Activated T-helper 2 cell treated with anti-CD3 and anti-CD28 coated beads, Interferon-gamma antibody, Interleukin-2, Interleukin-4, amounts not matched to agents 10 μg/mL and 5 μg/mL and 100 μg/mL, durations not matched to agents 14 hours and 24 hours and 36 hours (primary cell): ENCODE measurements at regions not wholly inside any gene's neighbourhood (a gene's known extent, or its start where the extent isn't known, plus 50 kb on each side); places are given as distances from the start of the nearest gene placed in this dataset.

Experiments used
- DNase-seq: peaks from one replicate; pipeline ENCODE4 v3.0.0; 2021; ENCODE audit warnings: low spot score
- H3K27ac Mint-ChIP-seq: one replicate; pipeline ENCODE4 v1.8.0; 2021; ENCODE audit warnings: mixed read lengths
- H3K27me3 Mint-ChIP-seq: one replicate; pipeline ENCODE4 v1.8.0; 2021; ENCODE audit warnings: low read depth, mixed read lengths
- H3K36me3 Mint-ChIP-seq: one replicate; pipeline ENCODE4 v1.8.0; 2021; ENCODE audit warnings: low read depth, mixed read lengths
- H3K4me1 Mint-ChIP-seq: one replicate; pipeline ENCODE4 v1.8.0; 2021; ENCODE audit warnings: low read depth, mixed read lengths
- H3K4me3 Mint-ChIP-seq: one replicate; pipeline ENCODE4 v1.8.0; 2021; ENCODE audit warnings: low read depth, mild to moderate bottlenecking, moderate library complexity, mixed read lengths
- H3K9me3 Mint-ChIP-seq: one replicate; pipeline ENCODE4 v1.8.0; 2021; ENCODE audit warnings: mixed read lengths
- intact Hi-C: fragments of 100-400 bp; cut with micrococcal nuclease; formaldehyde crosslinking; loops from one replicate; pipeline ENCODE4 v1.15.1; 2023

GRCh38 chr12:4116251-4117111, 157.1 kb upstream of the CCND2 start:
- peak overlapping the region; percentile 28 for H3K27ac Mint-ChIP-seq
- H3K9me3 Mint-ChIP-seq: no peaks in the 10 kb centered on the region
- peaks cover 77% of the 10 kb centered on the region for H3K4me1 Mint-ChIP-seq
- no peaks in the 10 kb centered on the region for H3K27me3 Mint-ChIP-seq
- no peak overlapping the region for H3K4me3 Mint-ChIP-seq
- no peak for DNase-seq
- intact Hi-C loops: no loop called here
- H3K36me3 Mint-ChIP-seq: no peaks in the 10 kb centered on the region

- intact Hi-C loops: no loop called here
- peaks cover 78% of the 10 kb centered on the region for H3K4me1 Mint-ChIP-seq
- no peak for DNase-seq
- no peaks in the 10 kb centered on the region for H3K9me3 Mint-ChIP-seq
- peak overlapping the region; percentile 21 for H3K27ac Mint-ChIP-seq
- H3K36me3 Mint-ChIP-seq: no peaks in the 10 kb centered on the region
- no peaks in the 10 kb centered on the region for H3K27me3 Mint-ChIP-seq
- no peak overlapping the region for H3K4me3 Mint-ChIP-seq
Observed at GRCh38 chr12:4115570-4115969, 158.0 kb upstream of the CCND2 start.

- no peak overlapping the region for H3K4me3 Mint-ChIP-seq
- H3K27ac Mint-ChIP-seq: no peak overlapping the region
- no peaks in the 10 kb centered on the region for H3K27me3 Mint-ChIP-seq
- no peaks in the 10 kb centered on the region for H3K9me3 Mint-ChIP-seq
- intact Hi-C loops: no loop called here
- peaks cover 77% of the 10 kb centered on the region for H3K4me1 Mint-ChIP-seq
- DNase-seq: no peak
- H3K36me3 Mint-ChIP-seq: no peaks in the 10 kb centered on the region
Observed at GRCh38 chr12:4114986-4115385, 158.6 kb upstream of the CCND2 start.

DNA sequence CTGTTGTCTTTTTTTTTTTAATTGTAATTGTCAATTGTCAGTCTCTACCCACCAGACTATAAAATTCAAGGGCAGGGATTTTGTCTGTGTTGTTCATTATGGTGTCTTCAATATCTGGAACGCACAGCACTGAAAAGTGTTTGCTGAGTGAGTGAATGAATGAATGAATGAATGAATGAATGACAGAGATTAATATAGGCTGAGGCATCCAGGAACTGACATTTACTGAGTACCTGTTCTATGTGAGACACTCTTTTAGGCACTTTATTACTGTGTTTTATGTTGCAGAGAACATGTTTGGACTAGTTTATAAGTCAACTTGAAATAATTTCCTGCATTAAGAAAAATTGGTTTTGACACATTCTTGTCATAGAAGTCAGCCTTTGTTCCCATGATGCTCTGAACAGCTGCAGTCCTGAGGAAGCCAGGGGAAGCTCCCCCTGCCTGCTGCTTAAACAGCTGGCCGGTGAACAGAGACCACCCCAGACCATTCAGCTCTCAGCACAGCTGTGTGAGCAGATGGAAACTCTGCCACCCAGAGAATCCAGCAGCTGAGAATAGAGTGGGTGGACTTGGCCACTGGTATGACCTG, 160.7 kb upstream of the CCND2 start:
- Mint-ChIP-seq H3K36me3 (no peaks in the 10 kb centered on the region), H3K4me3 (no peak overlapping the region), H3K9me3 (no peaks in the 10 kb centered on the region), H3K4me1 (peaks cover 72% of the 10 kb centered on the region), H3K27ac (peak overlapping the region; percentile 18), H3K27me3 (no peaks in the 10 kb centered on the region)
- no peak for DNase-seq
- intact Hi-C loops: no loop called here

GRCh38 chr12:4112290-4112689, 161.3 kb upstream of the CCND2 start:
- Mint-ChIP-seq H3K27me3 (no peaks in the 10 kb centered on the region), H3K4me1 (peaks cover 70% of the 10 kb centered on the region), H3K4me3 (no peak overlapping the region), H3K27ac (peak overlapping the region; percentile 18), H3K36me3 (no peaks in the 10 kb centered on the region), H3K9me3 (no peaks in the 10 kb centered on the region)
- intact Hi-C loops: no loop called here
- DNase-seq: peak; percentile 9

GRCh38 chr12:4111010-4111409, 162.6 kb upstream of the CCND2 start:
- Mint-ChIP-seq H3K36me3 (no peaks in the 10 kb centered on the region), H3K27me3 (no peaks in the 10 kb centered on the region), H3K9me3 (no peaks in the 10 kb centered on the region), H3K27ac (no peak overlapping the region), H3K4me1 (peaks cover 71% of the 10 kb centered on the region), H3K4me3 (no peak overlapping the region)
- intact Hi-C loops: no loop called here
- DNase-seq: no peak

GRCh38 chr12:4109826-4110225, 163.7 kb upstream of the CCND2 start:
- H3K4me1 Mint-ChIP-seq: peaks cover 65% of the 10 kb centered on the region
- no peak for DNase-seq
- H3K36me3 Mint-ChIP-seq: no peaks in the 10 kb centered on the region
- H3K9me3 Mint-ChIP-seq: no peaks in the 10 kb centered on the region
- H3K27me3 Mint-ChIP-seq: no peaks in the 10 kb centered on the region
- H3K4me3 Mint-ChIP-seq: no peak overlapping the region
- no peak overlapping the region for H3K27ac Mint-ChIP-seq
- intact Hi-C loops: loop anchor here (5.0 kb wide), 1 partner anchor 223 kb away; no protein-coding TSS in a partner anchor

GRCh38 chr12:4108803-4109345, 164.7 kb upstream of the CCND2 start:
- Mint-ChIP-seq H3K9me3 (no peaks in the 10 kb centered on the region), H3K27me3 (peaks cover under 1% of the 10 kb centered on the region), H3K36me3 (no peaks in the 10 kb centered on the region), H3K4me3 (no peak overlapping the region), H3K4me1 (peaks cover 63% of the 10 kb centered on the region), H3K27ac (no peak overlapping the region)
- no peak for DNase-seq
- intact Hi-C loops: loop anchor here (5.0 kb wide), 1 partner anchor 222 kb away; no protein-coding TSS in a partner anchor

DNA sequence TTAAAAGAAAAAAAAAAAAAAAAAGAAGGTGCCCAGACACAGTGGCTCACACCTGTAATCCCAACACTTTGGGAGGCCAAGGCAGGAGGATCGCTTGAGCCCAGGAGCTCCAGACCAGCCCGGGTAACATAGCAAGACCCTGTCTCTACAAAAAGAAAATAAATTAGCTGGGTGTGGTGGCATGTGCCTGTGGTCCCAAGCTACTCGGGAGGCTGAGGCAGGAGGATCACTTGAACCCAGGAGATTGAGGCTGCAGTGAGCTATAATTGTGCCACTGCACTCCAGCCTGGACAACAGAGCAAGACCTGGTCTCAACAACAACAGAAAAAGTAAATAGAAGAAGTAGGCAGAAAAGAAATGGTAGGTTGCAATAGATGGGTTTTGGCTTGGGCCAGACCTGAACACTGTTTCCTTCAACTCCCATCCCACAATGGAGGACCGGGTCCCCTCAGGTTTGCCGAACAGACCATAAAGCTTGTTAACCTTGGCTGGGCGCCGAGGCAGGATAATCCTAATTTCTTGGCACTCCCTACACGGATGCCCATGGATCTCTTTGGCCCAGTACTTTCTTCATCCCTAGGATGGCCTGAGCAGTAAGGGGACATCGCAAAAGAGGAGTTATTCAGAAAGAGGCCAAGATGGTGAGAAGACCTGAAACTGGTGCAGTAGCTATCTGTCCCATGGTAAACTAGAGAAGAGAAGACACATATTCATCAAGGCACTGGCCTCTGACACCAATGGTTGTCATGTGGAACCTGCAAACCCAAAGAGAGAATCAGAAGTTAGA, 165.5 kb upstream of the CCND2 start:
- Mint-ChIP-seq H3K27ac (peak overlapping the region; percentile 36), H3K4me1 (peaks cover 59% of the 10 kb centered on the region), H3K4me3 (no peak overlapping the region), H3K9me3 (no peaks in the 10 kb centered on the region), H3K36me3 (no peaks in the 10 kb centered on the region), H3K27me3 (peaks cover 4% of the 10 kb centered on the region)
- DNase-seq: no peak
- intact Hi-C loops: loop anchor here (1.0 to 5.0 kb wide), 7 partner anchors 11 to 221 kb away; partner anchors contain the start of gene CCND2

DNA sequence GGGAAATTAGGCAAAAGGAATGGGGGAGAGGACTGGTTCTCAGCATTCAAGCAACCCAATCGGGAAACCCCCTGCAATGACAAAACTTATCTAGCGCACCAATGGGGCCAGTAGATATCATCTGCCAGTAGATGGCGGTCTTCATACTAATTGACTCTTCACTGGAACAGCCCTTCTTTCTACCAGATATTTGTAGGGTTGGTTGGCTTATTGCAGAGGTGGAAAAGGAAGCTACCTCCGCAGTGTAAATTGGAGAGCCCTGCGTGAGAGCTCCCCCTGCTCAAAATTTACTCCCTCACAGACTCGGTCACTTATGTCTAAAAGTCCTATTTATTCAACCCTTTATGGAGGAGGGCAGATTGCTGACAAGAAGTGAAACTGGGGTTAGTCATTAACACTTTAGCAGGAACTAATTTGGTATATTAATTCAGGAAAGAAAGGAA, 166.1 kb upstream of the CCND2 start:
- peak overlapping the region; percentile 10 for H3K4me3 Mint-ChIP-seq
- no peaks in the 10 kb centered on the region for H3K9me3 Mint-ChIP-seq
- DNase-seq: peak; percentile 75
- H3K4me1 Mint-ChIP-seq: peaks cover 53% of the 10 kb centered on the region
- peaks cover 4% of the 10 kb centered on the region for H3K27me3 Mint-ChIP-seq
- H3K36me3 Mint-ChIP-seq: no peaks in the 10 kb centered on the region
- peak overlapping the region; percentile 73 for H3K27ac Mint-ChIP-seq
- intact Hi-C loops: loop anchor here (1.0 to 5.0 kb wide), 7 partner anchors 12 to 220 kb away; partner anchors contain the start of gene CCND2

- Mint-ChIP-seq H3K36me3 (no peaks in the 10 kb centered on the region), H3K4me1 (peaks cover 46% of the 10 kb centered on the region), H3K27me3 (peaks cover 8% of the 10 kb centered on the region), H3K4me3 (peak overlapping the region; percentile 13), H3K9me3 (no peaks in the 10 kb centered on the region), H3K27ac (peak overlapping the region; percentile 73)
- intact Hi-C loops: loop anchor here (1.0 to 5.0 kb wide), 7 partner anchors 13 to 219 kb away; partner anchors contain the start of gene CCND2
- no peak for DNase-seq
Observed at GRCh38 chr12:4106621-4107020, 166.9 kb upstream of the CCND2 start.

- H3K4me3 Mint-ChIP-seq: no peak overlapping the region
- H3K27me3 Mint-ChIP-seq: peaks cover 16% of the 10 kb centered on the region
- H3K9me3 Mint-ChIP-seq: no peaks in the 10 kb centered on the region
- DNase-seq: no peak
- intact Hi-C loops: loop anchor here (5.0 kb wide), 1 partner anchor 217 kb away; no protein-coding TSS in a partner anchor
- H3K27ac Mint-ChIP-seq: no peak overlapping the region
- peaks cover 31% of the 10 kb centered on the region for H3K4me1 Mint-ChIP-seq
- H3K36me3 Mint-ChIP-seq: no peaks in the 10 kb centered on the region
Observed at GRCh38 chr12:4104722-4105244, 168.8 kb upstream of the CCND2 start.
